Mesothelial cell of epicardium (in vitro differentiated cells): ENCODE measurements at regions not wholly inside any gene's neighbourhood (a gene's known extent, or its start where the extent isn't known, plus 50 kb on each side); places are given as distances from the start of the nearest gene placed in this dataset.

Experiments
- DNase-seq, 2 experiments: peaks; one replicate each; pipeline ENCODE4 v3.0.0; 2021; ENCODE audit warnings: low spot score in 2 of 2; ENCODE audit not compliant: unreplicated experiment in 2 of 2
- H3K27ac Mint-ChIP-seq: 2 replicates; pipeline ENCODE4 v1.8.0; 2021; ENCODE audit warnings: mixed read lengths
- H3K27me3 Mint-ChIP-seq: 2 replicates; pipeline ENCODE4 v1.8.0; 2021; ENCODE audit warnings: low read depth, mixed read lengths
- H3K36me3 Mint-ChIP-seq: 2 replicates; pipeline ENCODE4 v1.8.0; 2021; ENCODE audit warnings: mixed read lengths
- H3K4me1 Mint-ChIP-seq: 2 replicates; pipeline ENCODE4 v1.8.0; 2021; ENCODE audit warnings: mixed read lengths
- H3K4me3 Mint-ChIP-seq: 2 replicates; pipeline ENCODE4 v1.8.0; 2021; ENCODE audit warnings: mild to moderate bottlenecking, moderate library complexity, mixed read lengths
- H3K9me3 Mint-ChIP-seq: 2 replicates; pipeline ENCODE4 v1.8.0; 2021; ENCODE audit warnings: mixed read lengths
- CTCF ChIP-seq: fragments of 200-600 bp; sonication (generic); IDR thresholded peaks from one replicate; pipeline ENCODE4 v1.5.0; 2021; ENCODE audit warnings: antibody characterized with exemption; ENCODE audit not compliant: unreplicated experiment

GRCh38 chr20:11718474-11719094, 199.1 kb upstream of the BTBD3 start:
- Mint-ChIP-seq H3K36me3 (no peaks in the 10 kb centered on the region), H3K4me1 (peaks cover 12% of the 10 kb centered on the region), H3K27me3 (no peaks in the 10 kb centered on the region), H3K27ac (no peak overlapping the region), H3K9me3 (no peaks in the 10 kb centered on the region), H3K4me3 (no peak overlapping the region)
- no peak for DNase-seq
- no peak for TF ChIP-seq CTCF

GRCh38 chr20:11719153-11719552, 198.5 kb upstream of the BTBD3 start:
- H3K27ac Mint-ChIP-seq: no peak overlapping the region
- H3K27me3 Mint-ChIP-seq: no peaks in the 10 kb centered on the region

GRCh38 chr20:11721411-11721810, 196.3 kb upstream of the BTBD3 start:
- TF ChIP-seq CTCF: no peak
- Mint-ChIP-seq H3K27me3 (no peaks in the 10 kb centered on the region), H3K9me3 (no peaks in the 10 kb centered on the region), H3K4me1 (peaks cover 15% of the 10 kb centered on the region), H3K36me3 (no peaks in the 10 kb centered on the region), H3K4me3 (no peak overlapping the region), H3K27ac (no peak overlapping the region)
- no peak for DNase-seq

More at GRCh38 chr20:11719153-11719552, 198.5 kb upstream of the BTBD3 start:
- Mint-ChIP-seq H3K36me3 (no peaks in the 10 kb centered on the region), H3K4me1 (peaks cover 12% of the 10 kb centered on the region), H3K4me3 (no peak overlapping the region), H3K9me3 (no peaks in the 10 kb centered on the region)
- no peak for DNase-seq
- TF ChIP-seq CTCF: no peak

- TF ChIP-seq CTCF: no peak
- Mint-ChIP-seq H3K4me3 (no peak overlapping the region), H3K27me3 (no peaks in the 10 kb centered on the region), H3K4me1 (peaks cover 17% of the 10 kb centered on the region), H3K36me3 (no peaks in the 10 kb centered on the region), H3K9me3 (no peaks in the 10 kb centered on the region), H3K27ac (no peak overlapping the region)
- no peak for DNase-seq
Observed at GRCh38 chr20:11724097-11724496, 193.6 kb upstream of the BTBD3 start.

- peaks cover 8% of the 10 kb centered on the region for H3K36me3 Mint-ChIP-seq
Observed at GRCh38 chr20:11726026-11726425, 191.7 kb upstream of the BTBD3 start.

More at GRCh38 chr20:11726026-11726425, 191.7 kb upstream of the BTBD3 start:
- Mint-ChIP-seq H3K4me3 (no peak overlapping the region), H3K4me1 (peaks cover 18% of the 10 kb centered on the region), H3K9me3 (peaks cover 13% of the 10 kb centered on the region), H3K27me3 (no peaks in the 10 kb centered on the region), H3K27ac (peak overlapping the region; percentile 39)
- DNase-seq: no peak
- no peak for TF ChIP-seq CTCF
